ENCODE measurements at regions not wholly inside any gene's neighbourhood (a gene's known extent, or its start where the extent isn't known, plus 50 kb on each side); places are given as distances from the start of the nearest gene placed in this dataset.

- TF ChIP-seq POLR2A (IDR thresholded peaks at IDR 0.05) (no peak), CTCF (IDR thresholded peaks at IDR 0.05) (no peak)
These were observed 606.6 kb upstream of the LRRN3 start for GRCh38 chr7:110484356-110484755.

Measured in lower leg skin (tissue), 3 donors.